Stimulated activated CD4-positive, alpha-beta T cell treated with anti-CD3 and anti-CD28 coated beads, Interleukin-4, amount 100 ng/mL, for 48 hours (primary cell): ENCODE measurements at regions not wholly inside any gene's neighbourhood (a gene's known extent, or its start where the extent isn't known, plus 50 kb on each side); places are given as distances from the start of the nearest gene placed in this dataset.
"Not testable (repeated sequence)": the region's sequence is repeated elsewhere in the genome, so short reads cannot be mapped to it uniquely, and the experiment has no call there.

Experiments used
- DNase-seq, 2 donors: peaks; one replicate each; pipeline ENCODE4 v3.0.0-alpha.2; 2020; ENCODE audit warnings: low read depth in 2 of 2

DNA sequence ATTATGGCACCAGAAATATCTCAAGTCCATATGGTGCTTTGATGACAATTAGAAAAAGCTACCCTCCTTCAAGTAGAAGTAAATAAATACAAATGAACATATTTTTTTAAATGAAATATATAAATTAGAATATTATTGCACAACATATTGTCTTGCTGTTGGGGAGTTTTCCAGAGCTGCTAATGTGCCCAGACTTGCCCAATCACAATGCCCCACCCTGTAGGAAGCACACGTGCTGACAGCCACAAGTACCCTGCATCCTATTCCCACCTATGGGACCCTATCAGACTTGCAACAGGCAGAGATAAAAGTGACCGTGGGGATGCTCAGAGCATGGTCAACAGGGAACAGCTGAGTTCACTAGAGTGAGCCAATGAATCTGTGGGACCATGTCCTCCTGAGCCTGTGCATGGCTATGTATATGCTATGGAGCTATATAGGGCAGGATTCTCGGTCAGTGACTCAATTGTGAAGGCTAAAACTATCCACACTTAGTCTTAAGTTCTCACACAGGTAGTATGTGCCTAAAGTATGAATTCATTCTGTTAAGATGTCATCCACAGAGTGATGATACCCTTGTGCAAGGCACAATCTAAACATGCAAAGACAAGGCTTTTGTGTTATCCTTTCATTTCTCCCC lies 336.0 kb downstream of the HGF start:
- DNase-seq = no peak

GRCh38 chr7:81433206-81433605 lies 336.6 kb downstream of the HGF start:
- DNase-seq = no peak

GRCh38 chr7:81430761-81431160 lies 339.1 kb downstream of the HGF start:
- no peak for DNase-seq

DNA sequence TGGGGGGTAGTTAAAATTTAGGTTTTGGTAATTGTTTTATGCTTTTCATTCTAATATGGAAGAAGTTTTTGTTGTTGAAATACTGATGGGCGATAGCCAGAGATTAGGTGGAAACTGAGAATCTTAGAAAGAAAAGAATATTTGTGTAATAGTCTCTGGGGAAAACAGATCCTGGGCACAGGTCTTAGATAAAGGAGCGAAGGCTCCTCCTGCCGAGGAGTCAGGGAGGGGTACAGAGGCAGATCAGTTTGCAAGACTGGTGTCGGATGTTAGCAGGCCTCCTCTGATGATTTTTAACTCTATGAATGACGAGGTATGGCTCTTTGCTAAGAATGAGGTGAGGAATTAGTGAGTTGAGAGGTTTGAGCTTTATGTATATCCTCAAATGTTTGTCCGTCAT lies 339.7 kb downstream of the HGF start:
- no peak for DNase-seq

GRCh38 chr7:81427461-81427860 lies 342.4 kb downstream of the HGF start:
- no peak for DNase-seq

- no peak for DNase-seq
Observed at GRCh38 chr7:81420526-81421226, 349.2 kb downstream of the HGF start.

DNA sequence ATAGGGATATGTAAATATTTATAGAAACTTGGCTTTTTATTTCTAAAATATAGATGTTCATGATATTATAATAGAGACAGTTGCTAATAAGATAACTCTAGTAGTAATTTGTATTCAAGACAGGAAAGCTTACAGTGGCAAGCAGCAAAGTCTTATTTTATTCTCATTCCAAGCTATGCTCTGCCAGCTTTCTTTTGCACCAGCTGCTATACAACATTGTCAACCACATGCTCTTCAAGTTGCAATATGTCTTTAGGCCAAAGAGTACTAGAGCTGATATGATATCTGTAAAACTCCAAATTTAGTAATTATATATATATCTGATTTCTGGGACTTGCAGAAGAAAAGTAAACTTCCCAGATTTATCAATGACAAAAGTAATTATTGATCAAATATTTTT lies 350.1 kb downstream of the HGF start:
- no peak for DNase-seq

DNA sequence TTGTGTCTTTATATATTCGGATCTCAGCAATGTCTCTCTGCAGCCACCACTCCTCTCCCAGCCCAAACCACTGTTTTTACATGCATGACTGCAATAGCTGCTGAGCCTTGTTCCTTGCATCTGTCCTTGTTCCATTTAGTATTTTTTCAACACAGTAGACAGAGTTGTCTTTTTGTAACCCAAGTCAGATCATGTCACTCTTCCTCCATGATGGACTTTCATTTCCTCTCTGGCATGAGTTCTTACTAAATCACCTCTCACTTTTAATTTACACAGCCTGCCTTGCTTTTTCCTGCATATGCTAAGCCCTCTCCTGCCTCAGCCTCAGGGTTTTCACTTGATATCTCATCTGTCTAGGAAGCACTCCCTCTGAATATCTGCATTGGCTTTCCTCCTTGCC lies 353.2 kb downstream of the HGF start:
- no peak for DNase-seq

DNA sequence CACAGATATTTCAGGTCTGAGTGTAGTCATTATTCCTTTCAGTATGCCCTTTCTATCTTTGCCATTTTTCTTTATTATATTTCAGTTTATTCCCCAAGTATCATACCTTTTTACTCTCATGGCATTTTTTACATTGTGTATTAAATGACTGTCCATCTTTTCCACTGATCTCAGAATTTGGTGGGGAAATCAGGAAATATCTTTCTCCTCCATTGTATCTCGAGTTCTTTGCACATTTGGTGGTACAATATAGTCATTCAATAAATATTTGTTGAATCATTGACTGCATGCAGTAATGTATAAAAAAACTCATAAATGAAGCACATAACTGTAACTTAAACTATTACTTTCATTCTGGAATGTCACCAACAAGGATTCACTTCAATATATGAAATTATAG lies 354.7 kb downstream of the HGF start:
- no peak for DNase-seq

DNA sequence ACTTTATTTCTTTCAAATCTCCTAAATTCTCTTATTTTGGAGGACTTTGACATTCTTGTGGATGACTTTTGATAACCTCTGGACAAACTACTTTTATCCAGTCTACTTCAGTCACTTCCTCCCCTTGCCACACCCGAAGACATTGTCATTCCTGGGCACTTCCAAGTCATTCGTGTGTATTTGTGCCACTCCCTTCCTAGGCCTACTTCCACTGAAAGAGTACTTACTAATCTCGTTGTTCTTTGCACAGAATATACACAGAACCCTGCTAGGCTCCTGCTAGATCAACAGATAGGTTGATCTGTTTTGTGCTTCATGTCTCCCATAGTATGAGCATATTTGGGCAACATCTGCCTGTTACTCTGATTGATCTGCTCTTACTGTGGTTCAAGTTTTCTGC lies 355.4 kb downstream of the HGF start:
- DNase-seq = no peak

GRCh38 chr7:81410471-81411117 lies 359.3 kb downstream of the HGF start:
- no peak for DNase-seq

DNA sequence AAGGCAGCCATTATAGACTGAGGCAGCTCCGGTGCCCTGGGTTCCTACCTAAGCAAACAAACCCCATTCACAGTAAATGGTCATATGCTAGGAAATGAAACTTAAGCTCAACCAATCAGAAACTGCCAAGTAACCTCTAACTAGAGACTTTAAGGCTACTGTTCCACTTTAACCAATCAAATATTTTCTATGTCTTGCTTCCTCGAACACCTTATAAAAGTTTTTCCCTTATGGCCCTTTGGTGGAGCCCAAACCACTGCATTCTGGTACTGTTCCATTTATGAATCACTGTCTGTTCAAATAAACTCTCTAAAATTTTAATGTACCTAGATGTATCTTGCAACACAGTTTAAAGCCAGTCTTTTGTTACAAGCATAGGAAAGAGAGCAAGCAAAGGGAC lies 361.1 kb downstream of the HGF start:
- no peak for DNase-seq

GRCh38 chr7:81407094-81407493 lies 362.8 kb downstream of the HGF start:
- DNase-seq = no peak

GRCh38 chr7:81404669-81405068 lies 365.2 kb downstream of the HGF start:
- no peak for DNase-seq

GRCh38 chr7:81402227-81402626 lies 367.6 kb downstream of the HGF start:
- DNase-seq = no peak

DNA sequence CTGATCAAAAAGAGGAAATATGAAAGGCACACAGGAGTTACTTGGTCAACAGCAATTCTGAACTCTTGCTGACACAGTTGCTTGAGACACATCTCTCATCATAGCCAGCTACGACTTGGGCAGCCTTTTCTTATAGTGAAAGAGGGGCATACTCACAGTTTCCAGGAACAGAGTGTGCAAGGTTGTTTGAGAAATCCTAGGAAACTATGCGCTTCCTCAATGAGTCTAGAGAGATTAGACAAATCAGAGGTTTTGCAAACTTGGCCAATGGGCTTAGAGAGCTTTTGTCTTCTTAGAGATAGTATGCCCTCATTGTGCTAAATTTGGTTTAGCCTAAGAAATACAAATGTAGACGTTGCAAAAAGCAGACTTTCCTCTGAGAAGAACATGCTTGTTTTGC lies 370.4 kb downstream of the HGF start:
- no peak for DNase-seq

DNA sequence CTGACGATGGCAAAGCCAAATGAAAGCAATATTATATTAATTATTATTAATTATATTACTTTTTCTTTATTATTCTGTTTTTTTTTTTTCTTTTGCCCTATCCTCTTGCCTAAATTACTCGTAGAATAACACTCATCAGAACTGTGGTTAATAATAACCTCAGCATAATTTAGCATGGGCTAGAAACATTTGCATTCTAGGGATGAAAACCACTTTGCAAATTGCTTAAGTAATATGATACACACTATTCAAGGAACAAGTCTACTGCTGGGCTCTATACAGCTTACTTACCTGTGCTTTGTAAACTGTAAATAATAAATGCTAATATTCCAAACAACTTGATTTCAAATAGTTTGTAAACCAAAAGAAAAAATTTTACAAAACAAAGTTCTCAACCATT lies 375.8 kb downstream of the HGF start:
- DNase-seq = no peak

DNA sequence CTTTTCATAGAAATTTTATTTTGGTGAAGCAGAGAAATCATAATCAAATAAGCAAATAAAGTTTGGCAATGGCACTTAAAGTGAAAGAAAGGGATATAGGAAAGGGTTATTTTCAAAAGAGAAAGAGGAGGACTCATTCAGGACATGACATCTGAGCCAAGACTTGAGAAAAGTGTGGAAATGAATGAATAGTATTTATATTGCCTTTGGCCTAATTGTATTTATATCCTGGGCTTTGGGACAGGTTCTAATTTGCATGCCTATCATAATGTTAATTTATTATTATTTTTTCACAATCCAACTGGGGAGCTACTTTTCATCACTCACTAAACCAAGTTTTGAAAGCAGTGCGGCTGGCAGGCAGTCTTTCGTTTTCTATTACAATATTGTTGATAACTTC lies 376.8 kb downstream of the HGF start:
- no peak for DNase-seq

GRCh38 chr7:81385370-81385769 lies 384.5 kb downstream of the HGF start:
- DNase-seq = no peak

- DNase-seq = no peak
Observed at GRCh38 chr7:81383846-81384245, 386.0 kb downstream of the HGF start.

- not testable (repeated sequence) for DNase-seq
Observed at GRCh38 chr7:81374641-81375040, 395.2 kb downstream of the HGF start.

DNA sequence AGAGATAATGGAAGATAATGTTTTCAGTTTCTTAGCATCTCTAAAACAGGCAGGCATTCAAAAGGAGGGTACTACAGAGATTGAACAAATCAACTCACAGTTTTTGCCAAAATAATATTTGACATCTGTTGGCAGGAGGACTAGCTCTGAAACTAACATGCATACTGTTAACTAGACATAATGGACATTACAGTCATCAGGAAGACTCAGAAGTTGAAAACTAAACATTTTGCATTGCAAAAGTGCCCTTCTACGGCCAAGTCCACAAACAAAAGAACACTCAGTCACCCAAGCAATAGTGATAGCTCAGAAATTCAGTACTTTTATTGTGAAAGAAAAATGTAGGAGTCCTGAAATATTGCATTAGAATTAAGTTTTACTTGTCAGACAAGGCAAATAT lies 399.0 kb downstream of the HGF start:
- no peak for DNase-seq

- DNase-seq = no peak
Observed at GRCh38 chr7:81367326-81367931, 402.4 kb downstream of the HGF start.
